K562 (cell line): ENCODE measurements at regions not wholly inside any gene's neighbourhood (a gene's known extent, or its start where the extent isn't known, plus 50 kb on each side); places are given as distances from the start of the nearest gene placed in this dataset.

Experiments used
- ATAC-seq: fragments of 200-7000 bp; cut with Tn5 transposase; 3 replicates; pipeline ENCODE4 v1.9.1; 2020; ENCODE audit warnings: moderate library complexity
- BruUV-seq: library from RNA; stranded (reverse); fragments of 400-500 nt; replicated peaks from 2 replicates; lab custom pipeline; 2021; lab: Mats Ljungman, UMichigan
- CTCF ChIA-PET: fragments of 300-600 bp; formaldehyde crosslinking; extraction: SDS; loops from one replicate; lab custom pipeline; 2021; ENCODE audit warnings: low intra/inter-chr PET ratio; lab: Yijun Ruan, JAX
- POLR2A ChIA-PET: fragments of 300-600, 350-650 bp; sonication (Branson Sonifier 250); formaldehyde crosslinking; extraction: SDS; loops from one replicate; lab custom pipeline; 2021; ENCODE audit warnings: antibody characterized with exemption, inconsistent platforms; lab: Yijun Ruan, JAX
- DNase-seq, 4 experiments: peaks; one replicate each; pipeline versions ENCODE4 v3.0.0 to v3.0.0-alpha.2; 2011 to 2018; ENCODE audit warnings: low spot score in 3 of 4, mixed read lengths in 3 of 4; ENCODE audit errors: extremely low read depth in 1 of 4
- FAIRE-seq: peaks from 2 replicates; lab custom pipeline; 2011; peaks lifted over from hg19 to GRCh38; lab: Jason Lieb, UNC
- H2AFZ ChIP-seq: 2 replicates; pipeline ENCODE4 v1.6.0; 2011; ENCODE audit warnings: low read depth, low read length, control low read depth, inconsistent platforms
- H3K27ac ChIP-seq: fragments of 200-600 bp; 3 replicates; pipeline ENCODE4 v1.8.0; 2011; ENCODE audit warnings: low read depth, mild to moderate bottlenecking, control low read depth, inconsistent platforms, low read length, moderate library complexity, mixed read lengths; ENCODE audit errors: extremely low read depth
- H3K27me3 ChIP-seq, 2 experiments: fragments of 300-600 bp in 1 of 2; 2 replicates in 1 of 2; 3 replicates in 1 of 2; pipeline versions ENCODE4 v1.6.0 to v1.8.0; 2011; ENCODE audit warnings: inconsistent platforms in 2 of 2, low read length in 2 of 2, mild to moderate bottlenecking in 1 of 2, mixed read lengths in 1 of 2, moderate library complexity in 1 of 2; ENCODE audit not compliant: control insufficient read depth in 2 of 2, insufficient read depth in 2 of 2
- H3K36me3 ChIP-seq: fragments of 300-600 bp; 3 replicates; pipeline ENCODE4 v1.8.0; 2011; ENCODE audit warnings: mild to moderate bottlenecking, low read length, inconsistent platforms; ENCODE audit not compliant: control insufficient read depth, insufficient read depth
- H3K4me1 ChIP-seq, 2 experiments: fragments of 200-600 bp in 1 of 2; replicated peaks in 1 of 2; 2 replicates in 1 of 2; 3 replicates in 1 of 2; pipeline versions ENCODE4 v1.5.1 to v1.8.0; 2011; ENCODE audit warnings: inconsistent platforms in 2 of 2, low read length in 2 of 2, mild to moderate bottlenecking in 1 of 2, mixed read lengths in 1 of 2, moderate library complexity in 1 of 2; ENCODE audit not compliant: control insufficient read depth in 2 of 2, insufficient read depth in 2 of 2
- H3K4me2 ChIP-seq: 2 replicates; pipeline ENCODE4 v1.6.1; 2011; ENCODE audit warnings: low read length, control low read depth, inconsistent platforms, mixed read lengths; ENCODE audit not compliant: insufficient read depth
- H3K4me3 ChIP-seq: fragments of 200-600 bp; sonication (generic), shearing (Covaris generic); 2 replicates; pipeline ENCODE4 v1.5.1; 2016; ENCODE audit warnings: control low read depth, inconsistent platforms
- H3K79me2 ChIP-seq: fragments of 200-600 bp; 3 replicates; pipeline ENCODE4 v1.8.0; 2011; ENCODE audit warnings: low read length, inconsistent platforms; ENCODE audit not compliant: control insufficient read depth, insufficient read depth
- H3K9ac ChIP-seq, 2 experiments: 2 replicates each; pipeline versions ENCODE4 v1.6.0 to v1.6.1; 2011; ENCODE audit warnings: low read depth in 2 of 2, low read length in 2 of 2, control low read depth in 1 of 2, inconsistent platforms in 1 of 2, mild to moderate bottlenecking in 1 of 2, mixed read lengths in 1 of 2; ENCODE audit not compliant: insufficient read depth in 1 of 2
- H3K9me1 ChIP-seq: one replicate; pipeline ENCODE4 v1.6.0; 2011; ENCODE audit warnings: inconsistent platforms, mild to moderate bottlenecking, low read length, moderate library complexity; ENCODE audit not compliant: control insufficient read depth, insufficient read depth
- H3K9me3 ChIP-seq: replicated peaks from 2 replicates; pipeline ENCODE4 v1.5.1; 2011; ENCODE audit warnings: low read depth, low read length, inconsistent platforms; ENCODE audit not compliant: control insufficient read depth, insufficient read depth
- H4K20me1 ChIP-seq: replicated peaks from 2 replicates; pipeline ENCODE4 v1.6.1; 2011; ENCODE audit warnings: low read length, inconsistent platforms, mixed read lengths; ENCODE audit not compliant: control insufficient read depth, insufficient read depth
- ARHGAP35 ChIP-seq: fragments of 450-650 bp; IDR thresholded peaks from 2 replicates; pipeline ENCODE4 v1.6.1; 2018; ENCODE audit not compliant: partially characterized antibody
- CBX5 ChIP-seq: IDR thresholded peaks from 2 replicates; pipeline ENCODE4 v1.6.1; 2014; ENCODE audit warnings: low read depth, borderline replicate concordance
- RBM25 ChIP-seq: fragments of 200-400 bp; formaldehyde crosslinking; IDR thresholded peaks from 2 replicates; pipeline ENCODE4 v1.6.1; 2018; ENCODE audit warnings: low read length, low read depth, moderate library complexity; ENCODE audit not compliant: severe bottlenecking
- RERE ChIP-seq: sonication (generic); formaldehyde crosslinking; IDR thresholded peaks from 2 replicates; pipeline ENCODE4 v1.8.0; 2023; ENCODE audit warnings: missing genetic modification reagents, mild to moderate bottlenecking, borderline replicate concordance
- WGBS: fragments of 100-300 bp; shearing (Covaris generic); methylation state at CpG from one replicate; pipeline ENCODE4 v1.1.6; 2016; ENCODE audit warnings: low coverage, mixed read lengths; ENCODE audit not compliant: insufficient coverage; ENCODE audit errors: missing lambda C conversion rate; 5-methylcytosine and 5-hydroxymethylcytosine counted together
- in situ Hi-C: fragments of 300-500 bp; cut with MboI; formaldehyde crosslinking; loops from 4 replicates; pipeline ENCODE4 v1.15.0; 2018; ENCODE audit warnings: inconsistent platforms, mixed read lengths
- intact Hi-C: fragments of 100-400 bp; cut with micrococcal nuclease; formaldehyde crosslinking; loops from 2 replicates; pipeline ENCODE4 v1.14.2; 2022

DNA sequence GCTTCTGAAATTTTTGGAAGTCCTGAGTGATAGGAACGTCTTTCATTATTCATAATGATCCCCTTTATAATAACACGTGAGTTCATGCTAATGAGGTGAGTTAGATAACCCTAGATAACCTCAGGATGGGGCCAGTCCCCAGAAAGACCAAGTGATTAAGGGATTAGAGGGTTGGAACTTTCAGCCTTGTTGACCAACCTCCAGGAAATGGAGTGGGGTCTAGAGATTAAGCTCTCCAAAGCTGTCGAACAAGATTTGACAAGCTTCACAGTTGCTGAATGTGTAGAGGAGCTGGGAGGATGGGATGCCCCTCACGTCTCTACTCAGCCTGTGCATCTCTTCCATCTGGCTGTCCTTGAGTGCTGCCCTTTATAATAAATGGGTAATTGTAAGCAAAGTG lies 107.1 kb downstream of the ZMAT3 start:
- Histone ChIP-seq H3K4me3 (no peak overlapping the region), H3K9me1 (no peaks in the 10 kb centered on the region), H3K9me3 (no peaks in the 10 kb centered on the region), H4K20me1 (no peaks in the 10 kb centered on the region), H3K36me3 (no peaks in the 10 kb centered on the region), H3K27ac (no peak overlapping the region), H3K4me2 (no peak overlapping the region), H3K4me1 (no peaks in the 10 kb centered on the region), H3K9ac (no peak overlapping the region)
- ATAC-seq: no peak
- no TSS peak for BruUV-seq
- CTCF ChIA-PET: no interaction called here
- no peak for DNase-seq
- no peak for TF ChIP-seq RERE
- TF ChIP-seq CBX5: no peak
- no peak for TF ChIP-seq ARHGAP35
- no peak for TF ChIP-seq RBM25
- TF ChIP-seq, all 486 proteins: peak for 0
- intact Hi-C loops: no loop called here
- WGBS: 0% methylated on average over 4 of the region's 4 CpGs
- Histone ChIP-seq H2AFZ (no peak overlapping the region), H3K79me2 (no peaks in the 10 kb centered on the region), H3K27me3 (no peaks in the 10 kb centered on the region)
- FAIRE-seq: no peak
- POLR2A ChIA-PET: interaction anchor here (0.6 kb wide), 1 partner anchor 14 kb away, joined by 3 read pairs; no protein-coding TSS in a partner anchor
- in situ Hi-C loops: loop anchor here (25.0 kb wide), 1 partner anchor 527 kb away; no protein-coding TSS in a partner anchor
